T-cell (primary cell): ENCODE measurements at regions not wholly inside any gene's neighbourhood (a gene's known extent, or its start where the extent isn't known, plus 50 kb on each side); places are given as distances from the start of the nearest gene placed in this dataset.

Source experiments
- ATAC-seq, 4 experiments: fragments of 200-7000 bp in 3 of 4; fragments of 150-1000 bp in 1 of 4; cut with Tn5 transposase; replicated peaks in 1 of 4; 1 replicate in 3 of 4; 2 replicates in 1 of 4; pipeline ENCODE4 v1.10.0; 2021; ENCODE audit warnings: moderate library complexity in 3 of 4, mild to moderate bottlenecking in 2 of 4, moderate number of reproducible peaks in 1 of 4
- CTCF ChIA-PET, 2 donors: fragments of 300-600 bp; sonication (Branson Sonifier 250); formaldehyde crosslinking; loops; one replicate each; lab custom pipeline; 2022; ENCODE audit warnings: antibody characterized with exemption in 2 of 2; lab: Charles Lee
- POLR2A ChIA-PET, 2 donors: fragments of 300-600 bp; sonication (Branson Sonifier 250); formaldehyde crosslinking; loops; one replicate each; lab custom pipeline; 2022; ENCODE audit warnings: antibody characterized with exemption in 2 of 2; lab: Charles Lee
- DNase-seq, 35 experiments: peaks; one replicate each; pipeline versions ENCODE4 v3.0.0 to v3.0.0-alpha.2; 2013 to 2023
- H3K27ac ChIP-seq: one replicate; pipeline ENCODE4 v1.5.1; 2013; ENCODE audit warnings: low read length
- H3K27me3 ChIP-seq, 2 experiments: replicated peaks in 1 of 2; 1 replicate in 1 of 2; 2 replicates in 1 of 2; pipeline versions ENCODE4 v1.6.1 to v1.7.0; 2013; ENCODE audit warnings: low read length in 1 of 2, mixed read lengths in 1 of 2; ENCODE audit not compliant: control insufficient read depth in 2 of 2, insufficient read depth in 2 of 2; ENCODE audit errors: extremely low read depth in 1 of 2
- H3K36me3 ChIP-seq, 2 donors: 1 replicate in 1 of 2; 2 replicates in 1 of 2; pipeline versions ENCODE4 v1.6.1 to v1.7.0; 2013; ENCODE audit warnings: low read length in 1 of 2; ENCODE audit not compliant: control insufficient read depth in 2 of 2, insufficient read depth in 1 of 2; ENCODE audit errors: extremely low read depth in 1 of 2
- H3K4me1 ChIP-seq, 2 experiments: 1 replicate in 1 of 2; 2 replicates in 1 of 2; pipeline versions ENCODE4 v1.6.1 to v1.7.0; 2013; ENCODE audit warnings: low read length in 2 of 2, mixed read lengths in 1 of 2; ENCODE audit not compliant: insufficient read depth in 2 of 2, control insufficient read depth in 1 of 2; ENCODE audit errors: extremely low read depth in 1 of 2
- H3K4me3 ChIP-seq, 2 donors: 1 replicate in 1 of 2; 2 replicates in 1 of 2; pipeline versions ENCODE4 v1.5.1 to v1.7.0; 2013; ENCODE audit warnings: mild to moderate bottlenecking in 2 of 2, low read length in 1 of 2, moderate library complexity in 1 of 2; ENCODE audit not compliant: control insufficient read depth in 1 of 2; ENCODE audit errors: extremely low read depth in 1 of 2
- H3K9me3 ChIP-seq: 2 replicates; pipeline ENCODE4 v1.7.0; 2013
- H3K27ac Mint-ChIP-seq, 2 donors: one replicate each; pipeline ENCODE4 v1.8.0; 2020 to 2021; ENCODE audit warnings: mild to moderate bottlenecking in 2 of 2, mixed read lengths in 2 of 2
- H3K27me3 Mint-ChIP-seq, 2 donors: one replicate each; pipeline ENCODE4 v1.8.0; 2021 to 2022; ENCODE audit warnings: mixed read lengths in 2 of 2
- H3K36me3 Mint-ChIP-seq: one replicate; pipeline ENCODE4 v1.8.0; 2021; ENCODE audit warnings: mixed read lengths
- H3K4me1 Mint-ChIP-seq, 3 donors: one replicate each; pipeline ENCODE4 v1.8.0; 2020 to 2022; ENCODE audit warnings: mixed read lengths in 3 of 3, mild to moderate bottlenecking in 1 of 3
- H3K4me3 Mint-ChIP-seq, 3 donors: one replicate each; pipeline ENCODE4 v1.8.0; 2020 to 2022; ENCODE audit warnings: mild to moderate bottlenecking in 3 of 3, mixed read lengths in 3 of 3, moderate library complexity in 3 of 3
- H3K9me3 Mint-ChIP-seq, 3 donors: one replicate each; pipeline ENCODE4 v1.8.0; 2020 to 2022; ENCODE audit warnings: mixed read lengths in 3 of 3
- WGBS: methylation state at CpG from one replicate; pipeline ENCODE4 v1.1.5; 2013; ENCODE audit warnings: missing lambda C conversion rate; ENCODE audit not compliant: insufficient coverage; 5-methylcytosine and 5-hydroxymethylcytosine counted together

DNA sequence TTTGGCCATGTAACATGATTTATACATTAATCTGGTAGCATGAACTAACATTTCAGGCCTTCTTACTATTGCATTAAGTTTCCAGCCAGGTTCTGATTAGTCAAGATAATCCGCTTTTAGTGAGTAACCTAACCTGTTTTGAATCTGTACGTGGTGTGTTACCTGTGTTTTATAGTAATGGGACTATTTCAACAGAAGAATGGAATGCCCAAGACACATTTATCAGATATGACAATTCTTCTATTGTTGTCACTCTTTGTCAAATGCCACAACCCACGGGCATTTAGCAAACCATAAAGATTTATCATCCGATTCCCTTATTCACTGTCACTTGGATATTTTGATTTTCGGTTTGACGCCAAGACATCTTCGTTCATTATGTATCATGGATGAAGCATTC, 117.9 kb downstream of the ETAA1 start:
- Mint-ChIP-seq H3K27ac (no peak overlapping the region), H3K27me3 (peaks cover 0 to 10% of the 10 kb centered on the region in 2 donors), H3K4me1 (no peaks in the 10 kb centered on the region), H3K9me3 (peaks cover 0 to 7% (median 3%) of the 10 kb centered on the region in 3 donors), H3K4me3 (no peak overlapping the region), H3K36me3 (no peaks in the 10 kb centered on the region)
- H3K4me1 ChIP-seq = no peaks in the 10 kb centered on the region
- no peaks in the 10 kb centered on the region for H3K27me3 ChIP-seq
- no peak for ATAC-seq
- ChIA-PET POLR2A (no interaction called here), CTCF (no interaction called here)
- H3K27ac ChIP-seq = no peak overlapping the region
- 90% methylated on average over 4 of the region's 7 CpGs for WGBS
- no peaks in the 10 kb centered on the region for H3K36me3 ChIP-seq
- no peak overlapping the region for H3K4me3 ChIP-seq
- no peaks in the 10 kb centered on the region for H3K9me3 ChIP-seq
- DNase-seq = no peak

GRCh38 chr2:67515538-67515937, 118.4 kb downstream of the ETAA1 start:
- CTCF ChIA-PET = no interaction called here
- Mint-ChIP-seq H3K4me3 (no peak overlapping the region), H3K27ac (no peak overlapping the region), H3K9me3 (peaks cover 0 to 7% (median 3%) of the 10 kb centered on the region in 3 donors), H3K36me3 (no peaks in the 10 kb centered on the region), H3K27me3 (peaks cover 0 to 10% of the 10 kb centered on the region in 2 donors), H3K4me1 (no peaks in the 10 kb centered on the region)
- Histone ChIP-seq H3K36me3 (no peaks in the 10 kb centered on the region), H3K4me3 (no peak overlapping the region), H3K9me3 (no peaks in the 10 kb centered on the region), H3K27ac (no peak overlapping the region), H3K27me3 (no peaks in the 10 kb centered on the region), H3K4me1 (no peaks in the 10 kb centered on the region)
- WGBS = no CpG with 5 or more reads among the region's 1 CpG
- ATAC-seq (no peak), DNase-seq (no peak)
- POLR2A ChIA-PET = no interaction called here

DNA sequence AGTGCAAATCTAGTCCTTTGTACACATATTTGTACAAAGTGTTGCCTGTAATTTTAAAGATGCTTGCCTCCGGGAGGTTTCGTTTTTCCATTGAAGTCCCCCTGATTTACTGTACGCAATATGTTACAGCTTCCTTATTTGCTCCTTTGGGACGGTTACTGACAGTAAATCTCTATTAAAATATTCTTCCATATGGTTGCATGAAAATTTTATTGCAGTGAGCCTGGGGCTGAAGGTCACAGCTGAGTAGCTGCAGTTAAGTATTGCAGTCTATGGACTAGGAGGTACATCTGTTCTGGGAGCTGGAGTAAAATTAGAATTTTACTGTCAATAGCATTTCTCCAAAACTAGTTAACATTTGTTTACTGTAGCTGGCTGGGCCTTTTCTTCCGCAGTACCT, 119.2 kb downstream of the ETAA1 start:
- Mint-ChIP-seq H3K9me3 (peaks cover 0 to 7% (median 3%) of the 10 kb centered on the region in 3 donors), H3K4me3 (no peak overlapping the region), H3K4me1 (no peaks in the 10 kb centered on the region), H3K36me3 (no peaks in the 10 kb centered on the region), H3K27ac (no peak overlapping the region), H3K27me3 (peaks cover 0 to 10% of the 10 kb centered on the region in 2 donors)
- WGBS = no CpG with 5 or more reads among the region's 5 CpGs
- Histone ChIP-seq H3K4me3 (no peak overlapping the region), H3K9me3 (no peaks in the 10 kb centered on the region), H3K27me3 (no peaks in the 10 kb centered on the region), H3K36me3 (no peaks in the 10 kb centered on the region), H3K27ac (no peak overlapping the region), H3K4me1 (no peaks in the 10 kb centered on the region)
- ChIA-PET CTCF (no interaction called here), POLR2A (no interaction called here)
- no peak for DNase-seq
- ATAC-seq = no peak

DNA sequence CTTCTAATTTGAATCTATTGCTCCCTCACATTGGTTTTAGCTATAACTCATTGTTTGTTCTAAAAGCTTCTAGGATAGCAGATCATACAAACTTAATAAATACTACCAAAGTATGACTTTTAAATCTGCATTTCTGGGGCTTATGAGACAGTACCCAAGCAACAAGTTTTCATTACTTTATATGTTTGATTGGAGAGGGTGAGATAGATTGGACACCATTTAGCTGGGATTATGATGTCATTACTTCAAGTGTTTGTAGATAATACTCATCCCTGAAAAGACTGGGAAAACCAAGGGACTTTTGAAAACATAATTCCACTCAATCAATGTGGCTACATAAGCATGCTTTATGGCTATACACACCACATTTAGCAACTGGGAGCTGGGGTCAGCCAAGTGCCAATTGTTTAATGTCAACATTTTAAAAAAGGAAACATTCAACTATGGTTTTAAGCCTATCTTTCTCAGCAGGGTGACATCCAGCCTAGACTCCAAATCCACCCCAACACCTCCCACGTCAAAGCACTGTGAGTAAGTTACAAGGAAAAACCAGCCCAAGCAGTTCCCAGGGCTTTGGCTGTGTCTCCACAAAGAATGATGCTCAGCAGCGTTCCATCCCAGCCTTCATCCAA, 119.9 kb downstream of the ETAA1 start:
- 75% methylated on average over 1 of the region's 2 CpGs for WGBS
- no peaks in the 10 kb centered on the region for H3K36me3 ChIP-seq
- H3K27ac ChIP-seq = no peak overlapping the region
- H3K4me1 ChIP-seq = no peaks in the 10 kb centered on the region
- POLR2A ChIA-PET = no interaction called here
- DNase-seq (no peak), ATAC-seq (no peak)
- no peaks in the 10 kb centered on the region for H3K4me1 Mint-ChIP-seq
- no peak overlapping the region for H3K4me3 Mint-ChIP-seq
- peaks cover 0 to 7% (median 3%) of the 10 kb centered on the region in 3 donors for H3K9me3 Mint-ChIP-seq
- no peaks in the 10 kb centered on the region for H3K9me3 ChIP-seq
- CTCF ChIA-PET = no interaction called here
- H3K27me3 Mint-ChIP-seq = peaks cover 0 to 10% of the 10 kb centered on the region in 2 donors
- no peaks in the 10 kb centered on the region for H3K27me3 ChIP-seq
- no peak overlapping the region for H3K27ac Mint-ChIP-seq
- no peak overlapping the region for H3K4me3 ChIP-seq
- no peaks in the 10 kb centered on the region for H3K36me3 Mint-ChIP-seq

- Histone ChIP-seq H3K9me3 (no peaks in the 10 kb centered on the region), H3K27me3 (no peaks in the 10 kb centered on the region), H3K4me1 (no peaks in the 10 kb centered on the region), H3K4me3 (no peak overlapping the region), H3K27ac (no peak overlapping the region), H3K36me3 (no peaks in the 10 kb centered on the region)
- ChIA-PET CTCF (no interaction called here), POLR2A (no interaction called here)
- peaks cover 0 to 3% (median 3%) of the 10 kb centered on the region in 3 donors for H3K9me3 Mint-ChIP-seq
- DNase-seq (no peak), ATAC-seq (no peak)
- no peaks in the 10 kb centered on the region for H3K4me1 Mint-ChIP-seq
- H3K27me3 Mint-ChIP-seq = no peaks in the 10 kb centered on the region
- H3K36me3 Mint-ChIP-seq = no peaks in the 10 kb centered on the region
- no peak overlapping the region for H3K27ac Mint-ChIP-seq
- WGBS = no CpG with 5 or more reads among the region's 1 CpG
- no peak overlapping the region for H3K4me3 Mint-ChIP-seq
Measured at GRCh38 chr2:67522148-67522547, 125.0 kb downstream of the ETAA1 start.

GRCh38 chr2:67524213-67524612, 127.1 kb downstream of the ETAA1 start:
- Mint-ChIP-seq H3K9me3 (peaks cover 0 to 3% (median 0%) of the 10 kb centered on the region in 3 donors), H3K4me1 (no peaks in the 10 kb centered on the region), H3K27ac (no peak overlapping the region), H3K4me3 (no peak overlapping the region), H3K27me3 (no peaks in the 10 kb centered on the region), H3K36me3 (no peaks in the 10 kb centered on the region)
- no peaks in the 10 kb centered on the region for H3K9me3 ChIP-seq
- no CpG with 5 or more reads among the region's 2 CpGs for WGBS
- no peak overlapping the region for H3K27ac ChIP-seq
- H3K36me3 ChIP-seq = no peaks in the 10 kb centered on the region
- ChIA-PET CTCF (no interaction called here), POLR2A (no interaction called here)
- no peaks in the 10 kb centered on the region for H3K27me3 ChIP-seq
- DNase-seq (no peak), ATAC-seq (no peak)
- H3K4me1 ChIP-seq = no peaks in the 10 kb centered on the region
- H3K4me3 ChIP-seq = no peak overlapping the region

DNA sequence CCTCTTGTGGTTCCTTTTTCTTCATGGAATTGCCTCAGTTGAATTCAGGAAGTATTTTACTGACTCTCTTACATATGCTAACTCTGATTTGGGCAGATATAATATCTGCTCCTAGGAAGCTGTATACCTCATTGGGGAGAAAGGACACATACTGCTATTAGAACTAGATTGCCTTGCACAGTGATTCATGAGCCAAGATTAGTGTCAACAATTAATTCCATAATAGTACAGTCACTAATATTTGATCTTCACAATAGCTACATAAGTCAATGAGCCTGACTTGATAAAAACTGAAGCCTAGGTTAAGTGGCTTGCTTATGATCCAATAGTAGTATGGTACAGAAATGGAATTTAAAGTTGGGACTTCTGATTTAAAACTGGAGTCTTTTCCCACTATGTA, 127.6 kb downstream of the ETAA1 start:
- Mint-ChIP-seq H3K27me3 (no peaks in the 10 kb centered on the region), H3K9me3 (peaks cover 0 to 3% (median 0%) of the 10 kb centered on the region in 3 donors), H3K27ac (no peak overlapping the region), H3K36me3 (no peaks in the 10 kb centered on the region), H3K4me1 (no peaks in the 10 kb centered on the region), H3K4me3 (no peak overlapping the region)
- ChIA-PET POLR2A (no interaction called here), CTCF (no interaction called here)
- H3K4me1 ChIP-seq = no peaks in the 10 kb centered on the region
- no peak overlapping the region for H3K27ac ChIP-seq
- H3K9me3 ChIP-seq = no peaks in the 10 kb centered on the region
- no peak for DNase-seq
- no peak overlapping the region for H3K4me3 ChIP-seq
- no peak for ATAC-seq
- H3K36me3 ChIP-seq = no peaks in the 10 kb centered on the region
- H3K27me3 ChIP-seq = no peaks in the 10 kb centered on the region
